K562 (cell line): ENCODE measurements at regions not wholly inside any gene's neighbourhood (a gene's known extent, or its start where the extent isn't known, plus 50 kb on each side); places are given as distances from the start of the nearest gene placed in this dataset.

Experiments
- ATAC-seq: fragments of 200-7000 bp; cut with Tn5 transposase; 3 replicates; pipeline ENCODE4 v1.9.1; 2020; ENCODE audit warnings: moderate library complexity
- BruUV-seq: library from RNA; stranded (reverse); fragments of 400-500 nt; replicated peaks from 2 replicates; lab custom pipeline; 2021; lab: Mats Ljungman, UMichigan
- CTCF ChIA-PET: fragments of 300-600 bp; formaldehyde crosslinking; extraction: SDS; loops from one replicate; lab custom pipeline; 2021; ENCODE audit warnings: low intra/inter-chr PET ratio; lab: Yijun Ruan, JAX
- POLR2A ChIA-PET: fragments of 300-600, 350-650 bp; sonication (Branson Sonifier 250); formaldehyde crosslinking; extraction: SDS; loops from one replicate; lab custom pipeline; 2021; ENCODE audit warnings: antibody characterized with exemption, inconsistent platforms; lab: Yijun Ruan, JAX
- DNase-seq, 4 experiments: peaks; one replicate each; pipeline versions ENCODE4 v3.0.0 to v3.0.0-alpha.2; 2011 to 2018; ENCODE audit warnings: low spot score in 3 of 4, mixed read lengths in 3 of 4; ENCODE audit errors: extremely low read depth in 1 of 4
- FAIRE-seq: peaks from 2 replicates; lab custom pipeline; 2011; peaks lifted over from hg19 to GRCh38; lab: Jason Lieb, UNC
- H2AFZ ChIP-seq: 2 replicates; pipeline ENCODE4 v1.6.0; 2011; ENCODE audit warnings: low read depth, low read length, control low read depth, inconsistent platforms
- H3K27ac ChIP-seq: fragments of 200-600 bp; 3 replicates; pipeline ENCODE4 v1.8.0; 2011; ENCODE audit warnings: low read depth, mild to moderate bottlenecking, control low read depth, inconsistent platforms, low read length, moderate library complexity, mixed read lengths; ENCODE audit errors: extremely low read depth
- H3K27me3 ChIP-seq, 2 experiments: fragments of 300-600 bp in 1 of 2; 2 replicates in 1 of 2; 3 replicates in 1 of 2; pipeline versions ENCODE4 v1.6.0 to v1.8.0; 2011; ENCODE audit warnings: inconsistent platforms in 2 of 2, low read length in 2 of 2, mild to moderate bottlenecking in 1 of 2, mixed read lengths in 1 of 2, moderate library complexity in 1 of 2; ENCODE audit not compliant: control insufficient read depth in 2 of 2, insufficient read depth in 2 of 2
- H3K36me3 ChIP-seq: fragments of 300-600 bp; 3 replicates; pipeline ENCODE4 v1.8.0; 2011; ENCODE audit warnings: mild to moderate bottlenecking, low read length, inconsistent platforms; ENCODE audit not compliant: control insufficient read depth, insufficient read depth
- H3K4me1 ChIP-seq, 2 experiments: fragments of 200-600 bp in 1 of 2; replicated peaks in 1 of 2; 2 replicates in 1 of 2; 3 replicates in 1 of 2; pipeline versions ENCODE4 v1.5.1 to v1.8.0; 2011; ENCODE audit warnings: inconsistent platforms in 2 of 2, low read length in 2 of 2, mild to moderate bottlenecking in 1 of 2, mixed read lengths in 1 of 2, moderate library complexity in 1 of 2; ENCODE audit not compliant: control insufficient read depth in 2 of 2, insufficient read depth in 2 of 2
- H3K4me2 ChIP-seq: 2 replicates; pipeline ENCODE4 v1.6.1; 2011; ENCODE audit warnings: low read length, control low read depth, inconsistent platforms, mixed read lengths; ENCODE audit not compliant: insufficient read depth
- H3K4me3 ChIP-seq: fragments of 200-600 bp; sonication (generic), shearing (Covaris generic); 2 replicates; pipeline ENCODE4 v1.5.1; 2016; ENCODE audit warnings: control low read depth, inconsistent platforms
- H3K79me2 ChIP-seq: fragments of 200-600 bp; 3 replicates; pipeline ENCODE4 v1.8.0; 2011; ENCODE audit warnings: low read length, inconsistent platforms; ENCODE audit not compliant: control insufficient read depth, insufficient read depth
- H3K9ac ChIP-seq, 2 experiments: 2 replicates each; pipeline versions ENCODE4 v1.6.0 to v1.6.1; 2011; ENCODE audit warnings: low read depth in 2 of 2, low read length in 2 of 2, control low read depth in 1 of 2, inconsistent platforms in 1 of 2, mild to moderate bottlenecking in 1 of 2, mixed read lengths in 1 of 2; ENCODE audit not compliant: insufficient read depth in 1 of 2
- H3K9me1 ChIP-seq: one replicate; pipeline ENCODE4 v1.6.0; 2011; ENCODE audit warnings: inconsistent platforms, mild to moderate bottlenecking, low read length, moderate library complexity; ENCODE audit not compliant: control insufficient read depth, insufficient read depth
- H3K9me3 ChIP-seq: replicated peaks from 2 replicates; pipeline ENCODE4 v1.5.1; 2011; ENCODE audit warnings: low read depth, low read length, inconsistent platforms; ENCODE audit not compliant: control insufficient read depth, insufficient read depth
- H4K20me1 ChIP-seq: replicated peaks from 2 replicates; pipeline ENCODE4 v1.6.1; 2011; ENCODE audit warnings: low read length, inconsistent platforms, mixed read lengths; ENCODE audit not compliant: control insufficient read depth, insufficient read depth
- ARID4B ChIP-seq: sonication (generic); formaldehyde crosslinking; IDR thresholded peaks from 2 replicates; pipeline ENCODE4 v1.8.0; 2022; ENCODE audit warnings: mild to moderate bottlenecking, missing genetic modification reagents
- ARNT ChIP-seq, 2 experiments: fragments of 450-650 bp; IDR thresholded peaks; 2 replicates each; pipeline ENCODE4 v1.6.1; 2016; ENCODE audit warnings: mild to moderate bottlenecking in 1 of 2
- BMI1 ChIP-seq: fragments of 150-350 bp; IDR thresholded peaks from 2 replicates; pipeline ENCODE4 v1.6.1; 2014; ENCODE audit warnings: low read length
- MCM2 ChIP-seq: fragments of 450-650 bp; IDR thresholded peaks from 2 replicates; pipeline ENCODE4 v1.6.1; 2017; ENCODE audit warnings: low read depth, mild to moderate bottlenecking
- NR2C1 ChIP-seq, 2 experiments: fragments of 450-650 bp; IDR thresholded peaks; 2 replicates each; pipeline ENCODE4 v1.6.1; 2017; ENCODE audit warnings: mild to moderate bottlenecking in 2 of 2, antibody characterized with exemption in 1 of 2, inconsistent platforms in 1 of 2, missing compliant biosample characterization in 1 of 2, missing genetic modification characterization in 1 of 2
- POU5F1 ChIP-seq: fragments of 150-350 bp; IDR thresholded peaks from 2 replicates; pipeline ENCODE4 v1.6.1; 2014; ENCODE audit warnings: borderline replicate concordance, low read length, low read depth, mild to moderate bottlenecking; ENCODE audit not compliant: partially characterized antibody
- SIRT6 ChIP-seq: IDR thresholded peaks from one replicate; pipeline ENCODE4 v1.6.1; 2012; ENCODE audit warnings: low read depth, mild to moderate bottlenecking, control low read depth, inconsistent platforms, low read length, moderate library complexity
- SNIP1 ChIP-seq: fragments of 450-650 bp; IDR thresholded peaks from 2 replicates; pipeline ENCODE4 v1.7.1; 2017; ENCODE audit warnings: low read depth, mild to moderate bottlenecking
- ZBTB34 ChIP-seq: fragments of 250-450 bp; sonication (Bioruptor Pico); IDR thresholded peaks from 2 replicates; pipeline ENCODE4 v1.8.0; 2021; ENCODE audit warnings: mild to moderate bottlenecking, moderate library complexity
- ZNF121 ChIP-seq: sonication (generic); formaldehyde crosslinking; conservative IDR thresholded peaks from 2 replicates; pipeline ENCODE4 v1.8.0; 2022; ENCODE audit warnings: missing genetic modification reagents
- WGBS: fragments of 100-300 bp; shearing (Covaris generic); methylation state at CpG from one replicate; pipeline ENCODE4 v1.1.6; 2016; ENCODE audit warnings: low coverage, mixed read lengths; ENCODE audit not compliant: insufficient coverage; ENCODE audit errors: missing lambda C conversion rate; 5-methylcytosine and 5-hydroxymethylcytosine counted together
- in situ Hi-C: fragments of 300-500 bp; cut with MboI; formaldehyde crosslinking; loops from 4 replicates; pipeline ENCODE4 v1.15.0; 2018; ENCODE audit warnings: inconsistent platforms, mixed read lengths
- intact Hi-C: fragments of 100-400 bp; cut with micrococcal nuclease; formaldehyde crosslinking; loops from 2 replicates; pipeline ENCODE4 v1.14.2; 2022

- TF ChIP-seq ARID4B (CRISPR knock-in tag) (no peak), POU5F1 (no peak)
These were observed 56.7 kb upstream of the PCSK5 start (continued) for GRCh38 chr9:75833778-75834177.

- H3K4me3 ChIP-seq, result no peak overlapping the region
- no peaks in the 10 kb centered on the region for H3K79me2 ChIP-seq
- WGBS, result 0% methylated on average over 2 of the region's 2 CpGs
- ATAC-seq (no peak), DNase-seq (no peak), FAIRE-seq (no peak)
- intact Hi-C loops, result no loop called here
- H3K4me2 ChIP-seq, result no peak overlapping the region
- ChIA-PET POLR2A (no interaction called here), CTCF (no interaction called here)
- no peaks in the 10 kb centered on the region for H3K9me1 ChIP-seq
- TF ChIP-seq SNIP1 (no peak), MCM2 (no peak), ZNF121 (CRISPR knock-in tag) (no peak), SIRT6 (no peak), NR2C1 (IDR thresholded peaks at IDR 0.05) (no peak), NR2C1 (tag; IDR thresholded peaks at IDR 0.05) (no peak), ZBTB34 (CRISPR knock-in tag) (no peak), BMI1 (no peak), ARNT (IDR thresholded peaks at IDR 0.05) (no peak)
- H3K27me3 ChIP-seq, result no peaks in the 10 kb centered on the region
- in situ Hi-C loops, result no loop called here
- no peaks in the 10 kb centered on the region for H3K9me3 ChIP-seq
- H3K36me3 ChIP-seq, result no peaks in the 10 kb centered on the region
- no peaks in the 10 kb centered on the region for H4K20me1 ChIP-seq
- no TSS peak for BruUV-seq
- H3K27ac ChIP-seq, result no peak overlapping the region
- H2AFZ ChIP-seq, result no peak overlapping the region
- no peak overlapping the region for H3K9ac ChIP-seq
- no peaks in the 10 kb centered on the region for H3K4me1 ChIP-seq
These were observed 55.6 kb upstream of the PCSK5 start for GRCh38 chr9:75834878-75835277.
